Endothelial cell of umbilical vein (primary cell): ENCODE measurements at regions not wholly inside any gene's neighbourhood (a gene's known extent, or its start where the extent isn't known, plus 50 kb on each side); places are given as distances from the start of the nearest gene placed in this dataset.

Experiments used
- CTCF ChIP-seq, 2 donors: IDR thresholded peaks; 1 replicate in 1 of 2; 2 replicates in 1 of 2; pipeline ENCODE4 v1.5.1; 2011; ENCODE audit warnings: low read length in 2 of 2, mild to moderate bottlenecking in 2 of 2, moderate library complexity in 2 of 2, control low read depth in 1 of 2, inconsistent platforms in 1 of 2, low read depth in 1 of 2; ENCODE audit not compliant: insufficient read depth in 1 of 2; ENCODE audit errors: extremely low read depth in 1 of 2
- EZH2 ChIP-seq: IDR thresholded peaks from 2 replicates; pipeline ENCODE4 v1.6.1; 2012; ENCODE audit warnings: borderline replicate concordance, low read depth, mild to moderate bottlenecking, moderate library complexity, low read length, inconsistent platforms; ENCODE audit not compliant: severe bottlenecking
- GATA2 ChIP-seq: IDR thresholded peaks from 2 replicates; pipeline ENCODE4 v1.7.0; 2011; ENCODE audit warnings: low read depth, mild to moderate bottlenecking, moderate library complexity, mixed read lengths, low read length; ENCODE audit not compliant: insufficient read length, insufficient read depth
- MAX ChIP-seq: IDR thresholded peaks from 2 replicates; pipeline ENCODE4 v1.6.1; 2011; ENCODE audit not compliant: insufficient read depth, insufficient read length
- MYC ChIP-seq: IDR thresholded peaks from one replicate; pipeline ENCODE4 v1.6.1; 2011; ENCODE audit warnings: mild to moderate bottlenecking, low read depth, low read length
- POLR2A ChIP-seq: IDR thresholded peaks from 2 replicates; pipeline ENCODE4 v1.6.1; 2012; ENCODE audit warnings: low read depth, mild to moderate bottlenecking, control low read depth, low read length
- POLR2AphosphoS5 ChIP-seq: IDR thresholded peaks from 2 replicates; pipeline ENCODE4 v1.6.1; 2012; ENCODE audit warnings: low read depth, mild to moderate bottlenecking, control low read depth, low read length, moderate library complexity; ENCODE audit not compliant: insufficient read depth

GRCh38 chr3:162034368-162034767 is 537.8 kb downstream of the OTOL1 start:
- TF ChIP-seq CTCF (IDR thresholded peaks at IDR 0.05; ENCODE audit: extremely low read depth in 1 of 2, insufficient read depth in 1 of 2, low read depth in 1 of 2, low read length in 2 of 2) (no peak), POLR2A (no peak), POLR2AphosphoS5 (no peak), EZH2 (no peak), GATA2 (no peak), MAX (no peak), MYC (no peak)
